GM12878 (cell line): ENCODE measurements at regions not wholly inside any gene's neighbourhood (a gene's known extent, or its start where the extent isn't known, plus 50 kb on each side); places are given as distances from the start of the nearest gene placed in this dataset.

ENCODE experiments used
- ATAC-seq: fragments of 200-7000 bp; cut with Tn5 transposase; 3 replicates; pipeline ENCODE4 v1.9.1; 2020; ENCODE audit warnings: mild to moderate bottlenecking, moderate library complexity
- BruUV-seq: library from RNA; stranded (reverse); fragments of 400-500 nt; replicated peaks from 2 replicates; lab custom pipeline; 2021; lab: Mats Ljungman, UMichigan
- CTCF ChIA-PET: fragments of 300-600 bp; sonication (Branson Sonifier 250); formaldehyde crosslinking; extraction: SDS; loops from one replicate; lab custom pipeline; 2021; ENCODE audit warnings: inconsistent platforms; lab: Yijun Ruan, JAX
- POLR2A ChIA-PET: fragments of 350-600 bp; formaldehyde crosslinking; extraction: SDS; loops from one replicate; lab custom pipeline; 2021; ENCODE audit warnings: inconsistent platforms; lab: Charles Lee
- RAD21 ChIA-PET: fragments of 300-600 bp; sonication (Branson Sonifier 250); formaldehyde crosslinking; loops from one replicate; lab custom pipeline; 2023; ENCODE audit warnings: antibody characterized with exemption; ENCODE audit not compliant: unreplicated experiment; lab: Charles Lee
- SMC1A ChIA-PET: fragments of 300-600 bp; sonication (Branson Sonifier 250); formaldehyde crosslinking; loops from one replicate; lab custom pipeline; 2023; ENCODE audit not compliant: unreplicated experiment, uncharacterized antibody; lab: Charles Lee
- DNase-seq: peaks from one replicate; pipeline ENCODE4 v3.0.0-alpha.2; 2011; ENCODE audit warnings: low read depth, low spot score
- FAIRE-seq: peaks from 3 replicates; lab custom pipeline; 2011; peaks lifted over from hg19 to GRCh38; lab: Jason Lieb, UNC
- H2AFZ ChIP-seq: 2 replicates; pipeline ENCODE4 v1.6.0; 2011; ENCODE audit warnings: low read depth, low read length, control low read depth; ENCODE audit not compliant: control insufficient read depth
- H3K27ac ChIP-seq: 2 replicates; pipeline ENCODE4 v1.5.1; 2011; ENCODE audit warnings: control low read depth; ENCODE audit not compliant: control insufficient read depth, insufficient read depth
- H3K27me3 ChIP-seq, 2 experiments: replicated peaks in 1 of 2; 2 replicates each; pipeline versions ENCODE4 v1.6.0 to v1.6.1; 2011; ENCODE audit warnings: low read length in 1 of 2; ENCODE audit not compliant: control insufficient read depth in 2 of 2, insufficient read depth in 2 of 2
- H3K36me3 ChIP-seq, 2 experiments: 2 replicates each; pipeline ENCODE4 v1.5.1; 2011; ENCODE audit warnings: low read length in 1 of 2; ENCODE audit not compliant: control insufficient read depth in 2 of 2, insufficient read depth in 2 of 2
- H3K4me1 ChIP-seq: 2 replicates; pipeline ENCODE4 v1.6.1; 2011; ENCODE audit warnings: mild to moderate bottlenecking, low read length, moderate library complexity, mixed read lengths; ENCODE audit not compliant: control insufficient read depth, insufficient read depth
- H3K4me2 ChIP-seq: 2 replicates; pipeline ENCODE4 v1.6.0; 2011; ENCODE audit warnings: control low read depth; ENCODE audit not compliant: control insufficient read depth, insufficient read depth
- H3K4me3 ChIP-seq: fragments of 200-600 bp; sonication (generic); 2 replicates; pipeline ENCODE4 v1.5.1; 2016
- H3K79me2 ChIP-seq: 2 replicates; pipeline ENCODE4 v1.6.0; 2011; ENCODE audit warnings: low read length; ENCODE audit not compliant: control insufficient read depth, insufficient read depth
- H3K9ac ChIP-seq: 2 replicates; pipeline ENCODE4 v1.8.0; 2011; ENCODE audit warnings: low read length, control low read depth, mixed read lengths; ENCODE audit not compliant: control insufficient read depth, insufficient read depth
- H3K9me3 ChIP-seq: replicated peaks from 3 replicates; pipeline ENCODE4 v1.5.1; 2011; ENCODE audit warnings: mild to moderate bottlenecking, low read length; ENCODE audit not compliant: control insufficient read depth, insufficient read depth
- H4K20me1 ChIP-seq: 2 replicates; pipeline ENCODE4 v1.6.0; 2011; ENCODE audit not compliant: control insufficient read depth, insufficient read depth
- BCL3 ChIP-seq: IDR thresholded peaks from 2 replicates; pipeline ENCODE4 v1.6.1; 2011; ENCODE audit warnings: borderline replicate concordance, low read depth, mild to moderate bottlenecking, moderate library complexity, low read length; ENCODE audit not compliant: insufficient read depth, poor library complexity, severe bottlenecking
- BRCA1 ChIP-seq: IDR thresholded peaks from 2 replicates; pipeline ENCODE4 v1.6.1; 2011; ENCODE audit warnings: low read depth, low read length, improper control_type of control experiment
- DPF2 ChIP-seq: fragments of 450-650 bp; IDR thresholded peaks from 2 replicates; pipeline ENCODE4 v1.6.1; 2017; ENCODE audit warnings: mild to moderate bottlenecking
- EGR1 ChIP-seq, 2 experiments: IDR thresholded peaks; 1 replicate in 1 of 2; 2 replicates in 1 of 2; pipeline ENCODE4 v1.6.1; 2011 to 2012; ENCODE audit warnings: low read depth in 2 of 2, low read length in 2 of 2, borderline replicate concordance in 1 of 2, mild to moderate bottlenecking in 1 of 2, moderate library complexity in 1 of 2
- EZH2 ChIP-seq: IDR thresholded peaks from 2 replicates; pipeline ENCODE4 v1.6.1; 2012; ENCODE audit warnings: low read depth, mild to moderate bottlenecking, control low read depth, inconsistent platforms, low read length, borderline replicate concordance; ENCODE audit not compliant: control insufficient read depth
- NFXL1 ChIP-seq: fragments of 450-650 bp; IDR thresholded peaks from 2 replicates; pipeline ENCODE4 v1.6.1; 2017; ENCODE audit warnings: antibody characterized with exemption, mild to moderate bottlenecking, borderline replicate concordance
- NFYA ChIP-seq: IDR thresholded peaks from 2 replicates; pipeline ENCODE4 v1.6.1; 2011; ENCODE audit warnings: low read depth, mild to moderate bottlenecking, low read length, improper control_type of control experiment, borderline replicate concordance
- RCOR1 ChIP-seq: conservative IDR thresholded peaks from 2 replicates; pipeline ENCODE4 v1.6.1; 2012; ENCODE audit warnings: low read depth, low read length, improper control_type of control experiment
- RELA ChIP-seq: fragments of 450-650 bp; IDR thresholded peaks from 2 replicates; pipeline ENCODE4 v1.8.0; 2014; ENCODE audit warnings: borderline replicate concordance; ENCODE audit not compliant: partially characterized antibody
- TCF3 ChIP-seq: IDR thresholded peaks from 2 replicates; pipeline ENCODE4 v1.6.1; 2012; ENCODE audit warnings: low read depth, mild to moderate bottlenecking, low read length, borderline replicate concordance; ENCODE audit not compliant: insufficient read depth
- USF1 ChIP-seq: IDR thresholded peaks from 2 replicates; pipeline ENCODE4 v1.6.1; 2011; ENCODE audit warnings: borderline replicate concordance, low read depth, mild to moderate bottlenecking, moderate library complexity, mixed read lengths, low read length; ENCODE audit not compliant: insufficient read depth; ENCODE audit errors: extremely low read length
- ZBTB40 ChIP-seq: fragments of 450-650 bp; IDR thresholded peaks from 2 replicates; pipeline ENCODE4 v1.6.1; 2016; ENCODE audit warnings: mild to moderate bottlenecking, moderate library complexity, borderline replicate concordance
- in situ Hi-C: fragments of 300-500 bp; cut with MboI; formaldehyde crosslinking; loops from 9 replicates; pipeline ENCODE4 v1.14.3; 2018; ENCODE audit warnings: mixed read lengths
- intact Hi-C: fragments of 100-400 bp; cut with micrococcal nuclease; formaldehyde crosslinking; loops from one replicate; pipeline ENCODE4 v1.14.2; 2022; ENCODE audit not compliant: unreplicated experiment

- ChIA-PET CTCF (interaction anchor here (0.8 to 1.1 kb wide), 2 partner anchors 13 to 166 kb away, joined by 3 to 4 read pairs; no protein-coding TSS in a partner anchor), RAD21 (no interaction called here), POLR2A (no interaction called here), SMC1A (interaction anchor here (0.7 to 1.4 kb wide), 2 partner anchors 14 to 441 kb away, joined by 3 read pairs; no protein-coding TSS in a partner anchor)
- no peak for ATAC-seq
- no TSS peak for BruUV-seq
- Histone ChIP-seq H3K4me3 (no peak overlapping the region), H3K27me3 (no peaks in the 10 kb centered on the region), H3K79me2 (no peaks in the 10 kb centered on the region), H2AFZ (no peak overlapping the region), H3K27ac (no peak overlapping the region), H3K4me1 (no peaks in the 10 kb centered on the region), H3K36me3 (no peaks in the 10 kb centered on the region), H3K9me3 (no peaks in the 10 kb centered on the region), H3K4me2 (no peak overlapping the region), H4K20me1 (no peaks in the 10 kb centered on the region), H3K9ac (no peak overlapping the region)
- FAIRE-seq, result no peak
- intact Hi-C loops (no loop called here), in situ Hi-C loops (no loop called here)
- no peak for DNase-seq
- TF ChIP-seq NFXL1 (no peak), TCF3 (no peak), BRCA1 (no peak), DPF2 (no peak), EGR1 (IDR thresholded peaks at IDR 0.05; ENCODE audit: borderline replicate concordance in 1 of 2, low read depth in 2 of 2, low read length in 2 of 2) (no peak), NFYA (no peak), RCOR1 (no peak), EZH2 (no peak), USF1 (no peak), RELA (no peak), ZBTB40 (no peak), BCL3 (no peak)
Observed at GRCh38 chr2:150866431-150866830, 379.0 kb upstream of the RND3 start.
